ENCODE measurements at regions not wholly inside any gene's neighbourhood (a gene's known extent, or its start where the extent isn't known, plus 50 kb on each side); places are given as distances from the start of the nearest gene placed in this dataset.
"Not testable (repeated sequence)": the region's sequence is repeated elsewhere in the genome, so short reads cannot be mapped to it uniquely, and the experiment has no call there.

DNA sequence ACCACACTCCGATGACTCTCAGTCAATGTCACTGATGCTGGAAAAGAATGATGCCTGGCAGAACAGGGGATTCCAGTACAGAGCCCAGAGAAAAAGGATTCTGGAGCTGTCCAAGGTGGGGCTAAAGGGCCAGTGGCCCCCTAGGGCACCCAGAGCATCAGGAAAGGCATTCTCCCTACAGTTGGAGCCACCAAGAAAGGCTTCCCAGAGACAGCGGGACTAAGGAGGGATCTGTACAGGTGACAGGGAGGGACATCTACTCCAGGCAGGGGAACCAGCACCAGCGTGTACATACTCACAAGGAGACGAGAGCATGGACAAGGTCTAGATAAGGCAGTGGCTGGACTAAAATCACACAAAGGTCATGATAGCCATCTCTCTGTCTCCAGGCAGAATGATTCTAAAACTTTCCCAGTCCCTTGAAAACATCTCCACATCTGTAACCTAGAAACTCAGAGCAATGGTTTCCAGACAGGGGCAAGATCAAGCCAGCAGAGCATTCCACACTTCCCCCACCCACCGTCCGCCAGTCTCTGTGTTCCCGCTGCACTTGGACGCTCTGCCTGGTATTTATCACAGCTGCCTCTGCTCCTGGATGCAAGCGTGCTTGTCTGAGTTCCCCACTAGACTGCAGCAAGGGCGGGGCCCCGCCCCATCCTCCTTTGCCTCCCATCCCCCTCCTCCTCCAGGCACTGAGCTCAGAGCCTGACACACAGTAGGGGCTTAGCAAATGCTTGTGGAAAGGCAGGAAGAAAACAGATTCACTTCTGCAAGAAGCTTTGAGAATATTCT lies 111.6 kb upstream of the ZC3H12A start:
- Mint-ChIP-seq H3K27ac (no peak overlapping the region), H3K9me3 (no peaks in the 10 kb centered on the region), H3K4me1 (no peaks in the 10 kb centered on the region), H3K4me3 (no peak overlapping the region), H3K36me3 (ENCODE audit: low read depth) (no peaks in the 10 kb centered on the region), H3K27me3 (peaks cover 42% of the 10 kb centered on the region)
- ATAC-seq (ENCODE audit: low read depth) (no peak), DNase-seq (no peak)
- ChIA-PET POLR2A (no interaction called here), CTCF (no interaction called here)
- TF ChIP-seq, protein P1, sequence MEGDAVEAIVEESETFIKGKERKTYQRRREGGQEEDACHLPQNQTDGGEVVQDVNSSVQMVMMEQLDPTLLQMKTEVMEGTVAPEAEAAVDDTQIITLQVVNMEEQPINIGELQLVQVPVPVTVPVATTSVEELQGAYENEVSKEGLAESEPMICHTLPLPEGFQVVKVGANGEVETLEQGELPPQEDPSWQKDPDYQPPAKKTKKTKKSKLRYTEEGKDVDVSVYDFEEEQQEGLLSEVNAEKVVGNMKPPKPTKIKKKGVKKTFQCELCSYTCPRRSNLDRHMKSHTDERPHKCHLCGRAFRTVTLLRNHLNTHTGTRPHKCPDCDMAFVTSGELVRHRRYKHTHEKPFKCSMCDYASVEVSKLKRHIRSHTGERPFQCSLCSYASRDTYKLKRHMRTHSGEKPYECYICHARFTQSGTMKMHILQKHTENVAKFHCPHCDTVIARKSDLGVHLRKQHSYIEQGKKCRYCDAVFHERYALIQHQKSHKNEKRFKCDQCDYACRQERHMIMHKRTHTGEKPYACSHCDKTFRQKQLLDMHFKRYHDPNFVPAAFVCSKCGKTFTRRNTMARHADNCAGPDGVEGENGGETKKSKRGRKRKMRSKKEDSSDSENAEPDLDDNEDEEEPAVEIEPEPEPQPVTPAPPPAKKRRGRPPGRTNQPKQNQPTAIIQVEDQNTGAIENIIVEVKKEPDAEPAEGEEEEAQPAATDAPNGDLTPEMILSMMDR (IDR thresholded peaks at IDR 0.05): no peak
- intact Hi-C loops (cut with micrococcal nuclease): no loop called here

DNA sequence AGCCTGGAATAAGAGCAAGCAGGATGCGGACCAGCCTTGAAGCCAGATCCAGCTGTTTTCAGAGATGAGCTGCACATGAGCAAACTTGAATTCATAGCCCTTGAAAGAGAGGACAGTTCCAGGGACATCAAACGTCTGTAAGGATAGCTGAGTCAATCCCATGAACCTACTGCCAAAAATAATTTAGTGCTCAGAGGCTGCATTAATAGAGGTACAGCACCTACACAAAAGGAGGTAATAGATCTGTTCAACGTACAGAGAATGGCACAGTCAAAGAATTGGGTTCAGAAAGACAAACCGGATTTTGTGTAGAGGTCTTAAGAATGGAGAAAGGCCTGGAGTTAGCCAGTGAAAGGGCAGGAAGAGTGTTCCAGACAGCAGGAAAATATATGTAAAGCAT lies 110.8 kb upstream of the ZC3H12A start:
- ChIA-PET CTCF (no interaction called here), POLR2A (no interaction called here)
- Mint-ChIP-seq H3K9me3 (no peaks in the 10 kb centered on the region), H3K4me3 (no peak overlapping the region), H3K36me3 (ENCODE audit: low read depth) (no peaks in the 10 kb centered on the region), H3K27me3 (peaks cover 42% of the 10 kb centered on the region), H3K4me1 (peaks cover 6% of the 10 kb centered on the region), H3K27ac (no peak overlapping the region)
- no peak for DNase-seq
- ATAC-seq (ENCODE audit: low read depth): no peak
- TF ChIP-seq, protein P1 (IDR thresholded peaks at IDR 0.05): no peak
- intact Hi-C loops (cut with micrococcal nuclease): no loop called here

GRCh38 chr1:37368665-37369315 lies 105.6 kb upstream of the ZC3H12A start:
- ATAC-seq (ENCODE audit: low read depth); DNase-seq; CTCF ChIA-PET; H3K4me3 Mint-ChIP-seq; POLR2A ChIA-PET; intact Hi-C loops (cut with micrococcal nuclease); H3K36me3 Mint-ChIP-seq (ENCODE audit: low read depth); H3K9me3 Mint-ChIP-seq: not testable (repeated sequence)
- Mint-ChIP-seq H3K27ac (peak overlapping the region; percentile 50), H3K27me3 (peaks cover 14% of the 10 kb centered on the region), H3K4me1 (peaks cover 30% of the 10 kb centered on the region)

DNA sequence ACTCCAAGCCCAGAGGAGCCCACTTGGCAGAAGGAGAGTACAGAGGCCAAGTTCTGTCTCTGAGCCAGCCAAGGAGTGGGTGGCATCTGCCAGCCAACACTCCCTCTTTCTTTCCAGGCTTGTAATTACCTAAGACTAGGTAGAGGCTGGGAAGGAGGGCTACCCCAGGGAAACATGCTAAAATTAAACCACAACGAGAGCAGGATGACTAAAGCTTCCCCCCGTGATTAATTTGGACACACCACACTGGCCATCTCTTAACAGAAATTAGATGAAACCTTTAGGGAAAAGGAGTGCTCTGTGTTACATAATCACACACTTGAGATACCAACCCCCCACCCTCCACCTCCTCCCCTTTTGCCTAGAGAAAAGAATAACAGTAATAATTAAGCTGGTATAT lies 102.1 kb upstream of the ZC3H12A start:
- Mint-ChIP-seq H3K9me3 (peaks cover 4% of the 10 kb centered on the region), H3K27me3 (peaks cover 8% of the 10 kb centered on the region), H3K36me3 (ENCODE audit: low read depth) (no peaks in the 10 kb centered on the region), H3K4me3 (no peak overlapping the region), H3K4me1 (peaks cover 30% of the 10 kb centered on the region), H3K27ac (no peak overlapping the region)
- ATAC-seq (ENCODE audit: low read depth) (no peak), DNase-seq (no peak)
- TF ChIP-seq, protein P1 (IDR thresholded peaks at IDR 0.05): no peak
- intact Hi-C loops (cut with micrococcal nuclease): no loop called here
- POLR2A ChIA-PET: no interaction called here
- CTCF ChIA-PET: no interaction called here

- CTCF ChIA-PET: no interaction called here
These were observed 101.7 kb upstream of the ZC3H12A start for GRCh38 chr1:37372711-37373110.

More at GRCh38 chr1:37372711-37373110, 101.7 kb upstream of the ZC3H12A start:
- POLR2A ChIA-PET: no interaction called here
- Mint-ChIP-seq H3K9me3 (peaks cover 4% of the 10 kb centered on the region), H3K27me3 (peaks cover 8% of the 10 kb centered on the region), H3K36me3 (ENCODE audit: low read depth) (no peaks in the 10 kb centered on the region), H3K4me1 (peaks cover 30% of the 10 kb centered on the region), H3K27ac (no peak overlapping the region), H3K4me3 (no peak overlapping the region)
- ATAC-seq (ENCODE audit: low read depth) (no peak), DNase-seq (no peak)
- intact Hi-C loops (cut with micrococcal nuclease): no loop called here
- TF ChIP-seq, protein P1 (IDR thresholded peaks at IDR 0.05): no peak

Data from activated B cell treated with CpG ODN at 0.5 μM for 24 hours (primary cell).